Testis (tissue), 2 donors: ENCODE measurements at regions not wholly inside any gene's neighbourhood (a gene's known extent, or its start where the extent isn't known, plus 50 kb on each side); places are given as distances from the start of the nearest gene placed in this dataset.

Source experiments
- CTCF ChIP-seq, 3 experiments: fragments of 450-650 bp in 2 of 3; fragments of 200-600 bp in 1 of 3; sonication (generic) in 1 of 3; IDR thresholded peaks; one replicate each; pipeline ENCODE4 v1.5.1; 2016 to 2019; ENCODE audit warnings: antibody characterized with exemption in 3 of 3, mild to moderate bottlenecking in 2 of 3, moderate library complexity in 1 of 3
- POLR2A ChIP-seq: fragments of 450-650 bp; IDR thresholded peaks from one replicate; pipeline ENCODE4 v1.6.1; 2017; ENCODE audit warnings: antibody characterized with exemption, mild to moderate bottlenecking, moderate library complexity

GRCh38 chr2:240369801-240370585, 65.5 kb upstream of the GPC1 start:
- TF ChIP-seq CTCF (IDR thresholded peaks at IDR 0.05) (no peak), POLR2A (no peak)
